B cell (primary cell): ENCODE measurements at regions not wholly inside any gene's neighbourhood (a gene's known extent, or its start where the extent isn't known, plus 50 kb on each side); places are given as distances from the start of the nearest gene placed in this dataset.

ENCODE experiments used
- ATAC-seq: fragments of 200-7000 bp; cut with Tn5 transposase; one replicate; pipeline ENCODE4 v1.10.0; 2021; ENCODE audit warnings: low read depth, mild to moderate bottlenecking, moderate number of reproducible peaks, moderate library complexity
- CTCF ChIA-PET: fragments of 350-600 bp; sonication (Branson Sonifier 250); formaldehyde crosslinking; loops from one replicate; lab custom pipeline; 2021; ENCODE audit warnings: antibody characterized with exemption, inconsistent platforms; lab: Charles Lee
- POLR2A ChIA-PET: fragments of 350-600 bp; sonication (Branson Sonifier 250); formaldehyde crosslinking; loops from one replicate; lab custom pipeline; 2021; ENCODE audit warnings: antibody characterized with exemption; lab: Charles Lee
- DNase-seq: peaks from one replicate; pipeline ENCODE4 v3.0.0; 2013
- H2AFZ ChIP-seq: 2 replicates; pipeline ENCODE4 v1.6.1; 2012; ENCODE audit warnings: mild to moderate bottlenecking, low read depth, low read length; ENCODE audit not compliant: insufficient read depth, poor library complexity, severe bottlenecking
- H3K27ac ChIP-seq, 2 donors: 1 replicate in 1 of 2; 2 replicates in 1 of 2; pipeline ENCODE4 v1.5.1; 2012 to 2013; ENCODE audit warnings: low read length in 2 of 2, mild to moderate bottlenecking in 2 of 2, moderate library complexity in 1 of 2
- H3K27me3 ChIP-seq, 4 experiments: fragments of 200-600 bp in 1 of 4; sonication (generic) in 1 of 4; replicated peaks in 1 of 4; 1 replicate in 2 of 4; 2 replicates in 2 of 4; pipeline versions ENCODE4 v1.6.1 to v1.7.0; 2013 to 2016; ENCODE audit warnings: low read length in 3 of 4, mild to moderate bottlenecking in 2 of 4, mixed read lengths in 1 of 4, moderate library complexity in 1 of 4; ENCODE audit not compliant: insufficient read depth in 4 of 4, control insufficient read depth in 3 of 4; ENCODE audit errors: control extremely low read depth in 1 of 4
- H3K36me3 ChIP-seq, 2 experiments: replicated peaks in 1 of 2; 1 replicate in 1 of 2; 2 replicates in 1 of 2; pipeline versions ENCODE4 v1.6.1 to v1.7.1; 2013; ENCODE audit warnings: low read length in 1 of 2; ENCODE audit not compliant: insufficient read depth in 2 of 2, control insufficient read depth in 1 of 2; ENCODE audit errors: control extremely low read depth in 1 of 2, extremely low read depth in 1 of 2
- H3K4me1 ChIP-seq, 2 donors: fragments of 200-600 bp in 1 of 2; sonication (generic) in 1 of 2; 1 replicate in 1 of 2; 2 replicates in 1 of 2; pipeline versions ENCODE4 v1.5.1 to v1.6.1; 2013 to 2017; ENCODE audit warnings: low read length in 2 of 2; ENCODE audit not compliant: control insufficient read depth in 2 of 2, insufficient read depth in 2 of 2
- H3K4me2 ChIP-seq: replicated peaks from 2 replicates; pipeline ENCODE3; 2012; ENCODE audit warnings: mild to moderate bottlenecking, low read depth, low read length; ENCODE audit not compliant: poor library complexity, severe bottlenecking
- H3K4me3 ChIP-seq, 5 experiments: fragments of 200-600 bp in 1 of 5; sonication (generic) in 1 of 5; 1 replicate in 3 of 5; 2 replicates in 2 of 5; pipeline versions ENCODE4 v1.5.1 to v1.7.0; 2011 to 2016; ENCODE audit warnings: low read length in 4 of 5, mild to moderate bottlenecking in 4 of 5, low read depth in 2 of 5, control low read depth in 1 of 5, moderate library complexity in 1 of 5; ENCODE audit not compliant: insufficient read depth in 1 of 5; ENCODE audit errors: control extremely low read depth in 1 of 5, extremely low read depth in 1 of 5
- H3K79me2 ChIP-seq: fragments of 200-600 bp; sonication (generic); one replicate; pipeline ENCODE4 v1.6.0; 2016; ENCODE audit warnings: low read length; ENCODE audit not compliant: control insufficient read depth, insufficient read depth
- H3K9ac ChIP-seq: fragments of 200-600 bp; sonication (generic); 2 replicates; pipeline ENCODE4 v1.6.1; 2017; ENCODE audit warnings: mild to moderate bottlenecking, low read length, moderate library complexity
- H3K9me3 ChIP-seq, 3 donors: one replicate each; pipeline versions ENCODE4 v1.6.1 to v1.7.1; 2013; ENCODE audit warnings: low read length in 2 of 3; ENCODE audit not compliant: control insufficient read depth in 2 of 3, insufficient read depth in 1 of 3; ENCODE audit errors: control extremely low read depth in 1 of 3
- H4K20me1 ChIP-seq: 2 replicates; pipeline ENCODE4 v1.6.0; 2012; ENCODE audit warnings: mild to moderate bottlenecking, low read length; ENCODE audit not compliant: insufficient read depth, control insufficient read depth, poor library complexity, severe bottlenecking
- H3K27ac Mint-ChIP-seq: one replicate; pipeline ENCODE4 v1.8.0; 2021; ENCODE audit warnings: mixed read lengths
- H3K27me3 Mint-ChIP-seq: one replicate; pipeline ENCODE4 v1.8.0; 2021; ENCODE audit warnings: mixed read lengths
- H3K4me1 Mint-ChIP-seq: one replicate; pipeline ENCODE4 v1.8.0; 2021; ENCODE audit warnings: mixed read lengths
- H3K4me3 Mint-ChIP-seq: one replicate; pipeline ENCODE4 v1.8.0; 2021; ENCODE audit warnings: mixed read lengths
- H3K9me3 Mint-ChIP-seq: one replicate; pipeline ENCODE4 v1.8.0; 2022; ENCODE audit warnings: mixed read lengths; ENCODE audit not compliant: insufficient read depth
- CTCF ChIP-seq: fragments of 200-600 bp; IDR thresholded peaks from one replicate; pipeline ENCODE4 v1.8.0; 2022; ENCODE audit warnings: antibody characterized with exemption, mild to moderate bottlenecking
- EZH2 ChIP-seq: IDR thresholded peaks from 2 replicates; pipeline ENCODE4 v1.6.1; 2012; ENCODE audit warnings: borderline replicate concordance, low read depth, mild to moderate bottlenecking, moderate library complexity, low read length; ENCODE audit not compliant: insufficient read depth, poor library complexity, severe bottlenecking
- WGBS: methylation state at CpG from one replicate; pipeline ENCODE4 v1.1.5; 2013; ENCODE audit warnings: missing lambda C conversion rate; ENCODE audit not compliant: insufficient coverage; 5-methylcytosine and 5-hydroxymethylcytosine counted together
- intact Hi-C: fragments of 100-400 bp; cut with micrococcal nuclease; formaldehyde crosslinking; loops from one replicate; pipeline ENCODE4 v1.10.0; 2022

- Mint-ChIP-seq H3K27ac (no peak overlapping the region), H3K27me3 (peaks cover 2% of the 10 kb centered on the region), H3K4me3 (no peak overlapping the region), H3K4me1 (peaks cover 6% of the 10 kb centered on the region), H3K9me3 (peaks cover 2% of the 10 kb centered on the region)
- no peak for ATAC-seq
- Histone ChIP-seq H3K4me1 (peaks cover 4 to 6% of the 10 kb centered on the region in 2 donors), H2AFZ (no peak overlapping the region), H3K4me3 (no peak overlapping the region), H3K27ac (no peak overlapping the region), H3K4me2 (no peak overlapping the region), H3K36me3 (no peaks in the 10 kb centered on the region), H4K20me1 (no peaks in the 10 kb centered on the region), H3K27me3 (no peaks in the 10 kb centered on the region), H3K79me2 (no peaks in the 10 kb centered on the region), H3K9me3 (no peaks in the 10 kb centered on the region), H3K9ac (no peak overlapping the region)
- intact Hi-C loops = no loop called here
- DNase-seq = no peak
- POLR2A ChIA-PET = no interaction called here
- WGBS = 73% methylated on average over 4 of the region's 5 CpGs
- CTCF ChIA-PET = no interaction called here
- TF ChIP-seq CTCF (no peak), EZH2 (no peak)
Measured at GRCh38 chr15:96046620-96047240, 283.8 kb upstream of the NR2F2 start.

- peaks cover 0 to under 1% (median 0%) of the 10 kb centered on the region in 4 experiments for H3K27me3 ChIP-seq
- H3K4me3 ChIP-seq = no peak overlapping the region
- peaks cover 6% of the 10 kb centered on the region for H3K4me1 Mint-ChIP-seq
- no peaks in the 10 kb centered on the region for H4K20me1 ChIP-seq
- no peaks in the 10 kb centered on the region for H3K9me3 ChIP-seq
- ChIA-PET POLR2A (no interaction called here), CTCF (interaction anchor here (0.7 kb wide), 1 partner anchor 12 kb away, joined by 3 read pairs; no protein-coding TSS in a partner anchor)
- H3K79me2 ChIP-seq = no peaks in the 10 kb centered on the region
- H3K36me3 ChIP-seq = no peaks in the 10 kb centered on the region
- no peak overlapping the region for H3K4me2 ChIP-seq
- H3K4me1 ChIP-seq = peaks cover 4 to 6% of the 10 kb centered on the region in 2 donors
- intact Hi-C loops = no loop called here
- TF ChIP-seq CTCF (no peak), EZH2 (no peak)
- H2AFZ ChIP-seq = no peak overlapping the region
- WGBS = 52% methylated on average over 9 of the region's 14 CpGs
- no peak overlapping the region for H3K4me3 Mint-ChIP-seq
- no peak for ATAC-seq
- no peak overlapping the region for H3K9ac ChIP-seq
- H3K27ac Mint-ChIP-seq = no peak overlapping the region
- no peak for DNase-seq
- H3K9me3 Mint-ChIP-seq = peaks cover 2% of the 10 kb centered on the region
- no peak overlapping the region for H3K27ac ChIP-seq
- H3K27me3 Mint-ChIP-seq = peaks cover 3% of the 10 kb centered on the region
Measured at GRCh38 chr15:96047255-96047931, 283.1 kb upstream of the NR2F2 start.
